Panc1 (cell line): ENCODE measurements at regions not wholly inside any gene's neighbourhood (a gene's known extent, or its start where the extent isn't known, plus 50 kb on each side); places are given as distances from the start of the nearest gene placed in this dataset.

Source experiments
- CTCF ChIP-seq: fragments of 450-650 bp; IDR thresholded peaks from 2 replicates; pipeline ENCODE4 v1.5.1; 2017; ENCODE audit warnings: mild to moderate bottlenecking
- POLR2AphosphoS5 ChIP-seq: IDR thresholded peaks from 2 replicates; pipeline ENCODE4 v1.6.1; 2012; ENCODE audit warnings: mild to moderate bottlenecking, low read depth, low read length, moderate library complexity
- REST ChIP-seq, 2 experiments: IDR thresholded peaks; 2 replicates each; pipeline ENCODE4 v1.6.1; 2011 to 2012; ENCODE audit warnings: low read depth in 2 of 2, control low read depth in 1 of 2, low read length in 1 of 2, mild to moderate bottlenecking in 1 of 2, moderate library complexity in 1 of 2; ENCODE audit not compliant: insufficient read depth in 1 of 2
- SIN3A ChIP-seq: IDR thresholded peaks from 2 replicates; pipeline ENCODE4 v1.6.1; 2012; ENCODE audit warnings: low read depth, mild to moderate bottlenecking, low read length, moderate library complexity, borderline replicate concordance; ENCODE audit not compliant: insufficient read depth
- TCF7L2 ChIP-seq: IDR thresholded peaks from 2 replicates; pipeline ENCODE4 v1.6.1; 2011; ENCODE audit warnings: mild to moderate bottlenecking, low read depth, low read length, inconsistent platforms

GRCh38 chr6:98764373-98764911, 69.9 kb upstream of the POU3F2 start:
- TF ChIP-seq CTCF (no peak), POLR2AphosphoS5 (no peak), SIN3A (no peak), REST (IDR thresholded peaks at IDR 0.05; ENCODE audit: insufficient read depth in 1 of 2, low read depth in 2 of 2, low read length in 1 of 2) (no peak), TCF7L2 (no peak)
